ENCODE measurements at regions not wholly inside any gene's neighbourhood (a gene's known extent, or its start where the extent isn't known, plus 50 kb on each side); places are given as distances from the start of the nearest gene placed in this dataset.

DNA sequence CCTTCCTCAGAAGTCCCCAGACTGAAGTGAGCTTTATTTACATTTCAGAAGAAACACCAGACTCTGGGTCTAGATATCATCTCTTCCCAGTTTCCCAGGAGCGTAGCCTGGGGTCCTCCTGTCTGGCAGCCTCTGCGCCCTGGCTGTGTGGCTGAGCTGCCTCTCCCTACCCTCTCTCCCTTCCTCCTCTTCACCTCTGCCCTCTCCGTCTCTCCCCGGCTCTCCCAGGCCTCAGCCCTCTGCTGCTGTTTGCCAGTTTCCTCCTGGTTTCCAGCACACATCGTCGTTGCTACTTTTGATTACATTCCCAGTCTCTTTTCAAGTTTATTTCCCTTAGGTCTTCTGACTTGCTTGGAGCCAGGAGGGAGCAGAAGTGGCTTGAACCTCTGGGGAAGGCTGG is 91.1 kb upstream of the DISP3 start:
- TF ChIP-seq, protein P1, sequence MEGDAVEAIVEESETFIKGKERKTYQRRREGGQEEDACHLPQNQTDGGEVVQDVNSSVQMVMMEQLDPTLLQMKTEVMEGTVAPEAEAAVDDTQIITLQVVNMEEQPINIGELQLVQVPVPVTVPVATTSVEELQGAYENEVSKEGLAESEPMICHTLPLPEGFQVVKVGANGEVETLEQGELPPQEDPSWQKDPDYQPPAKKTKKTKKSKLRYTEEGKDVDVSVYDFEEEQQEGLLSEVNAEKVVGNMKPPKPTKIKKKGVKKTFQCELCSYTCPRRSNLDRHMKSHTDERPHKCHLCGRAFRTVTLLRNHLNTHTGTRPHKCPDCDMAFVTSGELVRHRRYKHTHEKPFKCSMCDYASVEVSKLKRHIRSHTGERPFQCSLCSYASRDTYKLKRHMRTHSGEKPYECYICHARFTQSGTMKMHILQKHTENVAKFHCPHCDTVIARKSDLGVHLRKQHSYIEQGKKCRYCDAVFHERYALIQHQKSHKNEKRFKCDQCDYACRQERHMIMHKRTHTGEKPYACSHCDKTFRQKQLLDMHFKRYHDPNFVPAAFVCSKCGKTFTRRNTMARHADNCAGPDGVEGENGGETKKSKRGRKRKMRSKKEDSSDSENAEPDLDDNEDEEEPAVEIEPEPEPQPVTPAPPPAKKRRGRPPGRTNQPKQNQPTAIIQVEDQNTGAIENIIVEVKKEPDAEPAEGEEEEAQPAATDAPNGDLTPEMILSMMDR (IDR thresholded peaks at IDR 0.05; ENCODE audit: poor library complexity, severe bottlenecking) = no peak
- Histone ChIP-seq H3K36me3 (ENCODE audit: low read depth) (no peaks in the 10 kb centered on the region), H3K4me1 (ENCODE audit: insufficient read depth, poor library complexity, severe bottlenecking) (peaks cover 9% of the 10 kb centered on the region), H3K27ac (ENCODE audit: poor library complexity, severe bottlenecking) (no peak overlapping the region), H3K27me3 (ENCODE audit: insufficient read depth, poor library complexity, severe bottlenecking) (peaks cover 7% of the 10 kb centered on the region), H3K4me3 (ENCODE audit: severe bottlenecking) (no peak overlapping the region), H3K9me3 (ENCODE audit: severe bottlenecking) (no peaks in the 10 kb centered on the region)
- DNase-seq (ENCODE audit: low spot score) (no peak), ATAC-seq (ENCODE audit: low read depth) (no peak)

DNA sequence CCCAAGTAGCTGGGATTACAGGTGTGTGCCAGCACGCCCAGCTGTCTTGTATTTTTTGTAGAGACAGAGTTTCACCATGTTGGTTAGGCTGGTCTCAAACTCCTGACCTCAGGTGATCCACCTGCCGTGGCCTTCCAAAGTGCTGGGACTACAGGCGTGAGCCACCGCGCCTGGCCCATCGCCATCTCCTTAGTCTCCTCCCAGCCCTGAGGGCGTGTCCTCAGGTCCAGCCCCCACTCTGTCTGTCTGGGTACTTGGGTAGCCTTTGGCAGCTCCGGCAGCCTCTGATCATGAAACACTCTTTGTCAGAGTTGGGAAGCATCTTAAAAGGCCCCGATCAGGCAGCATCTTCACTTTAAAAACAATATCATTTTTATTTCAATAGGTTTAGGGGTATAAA is 90.3 kb upstream of the DISP3 start:
- H3K27ac ChIP-seq (ENCODE audit: poor library complexity, severe bottlenecking) = no peak overlapping the region
- H3K4me1 ChIP-seq (ENCODE audit: insufficient read depth, poor library complexity, severe bottlenecking) = peaks cover 9% of the 10 kb centered on the region
- peaks cover 7% of the 10 kb centered on the region for H3K27me3 ChIP-seq (ENCODE audit: insufficient read depth, poor library complexity, severe bottlenecking)
- DNase-seq (ENCODE audit: low spot score) (no peak), ATAC-seq (ENCODE audit: low read depth) (no peak)
- TF ChIP-seq, protein P1 (IDR thresholded peaks at IDR 0.05; ENCODE audit: poor library complexity, severe bottlenecking) = no peak
- H3K4me3 ChIP-seq (ENCODE audit: severe bottlenecking) = no peak overlapping the region
- no peaks in the 10 kb centered on the region for H3K36me3 ChIP-seq (ENCODE audit: low read depth)
- H3K9me3 ChIP-seq (ENCODE audit: severe bottlenecking) = no peaks in the 10 kb centered on the region

DNA sequence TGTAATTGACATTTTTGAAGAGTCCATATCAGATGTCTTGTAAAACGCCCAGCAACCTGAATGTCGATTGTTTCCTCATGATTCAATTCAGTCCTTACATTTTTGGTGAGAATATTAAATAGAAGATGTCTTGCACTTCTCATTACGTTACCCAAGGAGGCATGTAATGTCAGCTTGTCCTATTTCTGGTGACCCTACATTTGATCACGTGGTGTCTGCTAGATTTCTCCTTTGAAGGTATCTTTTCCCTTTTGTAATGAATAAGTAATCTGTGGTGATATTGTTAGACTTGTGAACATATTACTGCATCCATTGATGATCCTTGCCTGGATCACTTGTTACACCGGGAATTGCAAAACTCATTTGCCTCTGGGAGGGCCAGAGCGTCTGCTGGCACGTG is 87.6 kb upstream of the DISP3 start:
- Histone ChIP-seq H3K27ac (ENCODE audit: poor library complexity, severe bottlenecking) (no peak overlapping the region), H3K27me3 (ENCODE audit: insufficient read depth, poor library complexity, severe bottlenecking) (peaks cover 9% of the 10 kb centered on the region), H3K4me1 (ENCODE audit: insufficient read depth, poor library complexity, severe bottlenecking) (no peaks in the 10 kb centered on the region), H3K36me3 (ENCODE audit: low read depth) (no peaks in the 10 kb centered on the region), H3K4me3 (ENCODE audit: severe bottlenecking) (no peak overlapping the region), H3K9me3 (ENCODE audit: severe bottlenecking) (no peaks in the 10 kb centered on the region)
- DNase-seq (ENCODE audit: low spot score) (no peak), ATAC-seq (ENCODE audit: low read depth) (no peak)
- TF ChIP-seq, protein P1 (IDR thresholded peaks at IDR 0.05; ENCODE audit: poor library complexity, severe bottlenecking) = no peak

DNA sequence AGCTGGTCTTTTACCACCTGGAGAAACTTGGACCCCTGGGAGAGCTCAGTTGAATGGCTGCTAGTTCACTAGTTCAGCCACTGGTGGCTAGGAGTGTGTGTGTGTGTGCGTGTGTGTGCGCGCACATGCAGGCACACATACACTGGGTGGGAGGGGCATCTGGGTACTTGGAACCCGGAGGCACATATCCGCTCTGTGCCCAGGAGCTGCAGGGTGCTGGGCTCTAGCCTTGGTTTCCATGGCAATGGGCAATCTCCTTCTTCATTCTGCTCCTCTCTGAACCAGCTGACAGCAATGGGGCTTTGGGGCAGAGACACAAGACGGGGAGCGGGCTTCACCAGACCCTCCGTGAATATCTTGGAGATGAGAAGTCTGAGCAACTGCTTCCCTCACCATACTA is 87.1 kb upstream of the DISP3 start:
- Histone ChIP-seq H3K27ac (ENCODE audit: poor library complexity, severe bottlenecking) (no peak overlapping the region), H3K27me3 (ENCODE audit: insufficient read depth, poor library complexity, severe bottlenecking) (peaks cover 9% of the 10 kb centered on the region), H3K4me3 (ENCODE audit: severe bottlenecking) (no peak overlapping the region), H3K36me3 (ENCODE audit: low read depth) (no peaks in the 10 kb centered on the region), H3K9me3 (ENCODE audit: severe bottlenecking) (no peaks in the 10 kb centered on the region), H3K4me1 (ENCODE audit: insufficient read depth, poor library complexity, severe bottlenecking) (no peaks in the 10 kb centered on the region)
- no peak for ATAC-seq (ENCODE audit: low read depth)
- no peak for DNase-seq (ENCODE audit: low spot score)
- TF ChIP-seq, protein P1 (IDR thresholded peaks at IDR 0.05; ENCODE audit: poor library complexity, severe bottlenecking) = no peak

DNA sequence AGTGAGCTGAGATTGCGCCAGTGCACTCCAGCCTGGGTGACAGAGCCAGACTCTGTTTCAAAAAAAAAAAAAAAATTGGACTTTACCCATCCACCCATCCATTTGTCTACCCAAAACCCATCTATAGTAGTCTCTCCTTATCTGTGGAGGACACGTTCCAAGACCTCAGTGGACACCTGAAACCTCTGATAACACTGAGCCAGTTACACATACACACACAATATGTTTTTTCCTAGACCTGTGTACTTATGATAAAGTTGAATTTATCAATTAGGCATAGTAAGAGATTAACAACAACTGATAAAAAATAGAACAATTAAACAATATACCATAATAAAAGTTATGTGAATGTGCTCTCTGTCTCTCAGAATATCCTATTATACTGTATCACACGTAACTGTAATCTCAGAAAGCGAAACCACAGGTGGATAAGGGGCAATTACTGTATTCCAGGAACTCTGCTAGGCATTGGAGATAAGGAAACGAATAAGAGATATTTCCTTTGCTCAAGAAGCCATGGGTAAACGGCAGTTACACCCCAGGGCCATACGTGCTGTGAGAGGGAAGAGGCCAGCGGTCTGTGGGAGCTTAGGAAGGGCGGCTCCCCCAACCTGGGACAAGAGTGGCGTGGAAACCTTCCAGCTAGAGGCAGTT is 84.2 kb upstream of the DISP3 start:
- DNase-seq (ENCODE audit: low spot score) (no peak), ATAC-seq (ENCODE audit: low read depth) (no peak)
- H3K27ac ChIP-seq (ENCODE audit: poor library complexity, severe bottlenecking) = no peak overlapping the region
- TF ChIP-seq, protein P1 (IDR thresholded peaks at IDR 0.05; ENCODE audit: poor library complexity, severe bottlenecking) = no peak
- H3K9me3 ChIP-seq (ENCODE audit: severe bottlenecking) = no peaks in the 10 kb centered on the region
- H3K4me3 ChIP-seq (ENCODE audit: severe bottlenecking) = no peak overlapping the region
- H3K4me1 ChIP-seq (ENCODE audit: insufficient read depth, poor library complexity, severe bottlenecking) = no peaks in the 10 kb centered on the region
- peaks cover 9% of the 10 kb centered on the region for H3K27me3 ChIP-seq (ENCODE audit: insufficient read depth, poor library complexity, severe bottlenecking)
- H3K36me3 ChIP-seq (ENCODE audit: low read depth) = no peaks in the 10 kb centered on the region

Measured in RWPE2 (cell line).